H1 (cell line): ENCODE measurements at regions not wholly inside any gene's neighbourhood (a gene's known extent, or its start where the extent isn't known, plus 50 kb on each side); places are given as distances from the start of the nearest gene placed in this dataset.

Experiments
- CTCF ChIA-PET: fragments of 300-600 bp; sonication (Branson Sonifier 250); formaldehyde crosslinking; loops from one replicate; lab custom pipeline; 2021; ENCODE audit not compliant: partially characterized antibody; lab: Charles Lee
- POLR2A ChIA-PET: fragments of 300-600 bp; sonication (Branson Sonifier 250); formaldehyde crosslinking; loops from one replicate; lab custom pipeline; 2021; ENCODE audit warnings: inconsistent platforms; ENCODE audit not compliant: partially characterized antibody; lab: Charles Lee
- DNase-seq, 2 experiments: peaks; one replicate each; pipeline versions ENCODE4 v3.0.0 to v3.0.0-alpha.2; 2010 to 2022; ENCODE audit warnings: low spot score in 2 of 2, low read depth in 1 of 2, mixed read lengths in 1 of 2
- FAIRE-seq: peaks from 2 replicates; lab custom pipeline; 2011; peaks lifted over from hg19 to GRCh38; lab: Jason Lieb, UNC
- H2AFZ ChIP-seq: 2 replicates; pipeline ENCODE4 v1.8.1; 2012; ENCODE audit warnings: low read length, inconsistent platforms
- H2AK5ac ChIP-seq: 2 replicates; pipeline ENCODE4 v1.6.1; 2013; ENCODE audit warnings: low read depth, low read length
- H2BK120ac ChIP-seq: replicated peaks from 2 replicates; pipeline ENCODE3; 2013; ENCODE audit warnings: low read depth, low read length, inconsistent platforms
- H2BK12ac ChIP-seq: 2 replicates; pipeline ENCODE4 v1.6.1; 2013; ENCODE audit warnings: low read depth, low read length
- H2BK15ac ChIP-seq: 2 replicates; pipeline ENCODE4 v1.6.1; 2013; ENCODE audit warnings: low read length
- H2BK20ac ChIP-seq: 2 replicates; pipeline ENCODE4 v1.6.1; 2013; ENCODE audit warnings: low read length
- H2BK5ac ChIP-seq: 2 replicates; pipeline ENCODE4 v1.6.1; 2013; ENCODE audit warnings: low read depth, low read length
- H3K14ac ChIP-seq: 2 replicates; pipeline ENCODE4 v1.6.1; 2013; ENCODE audit warnings: inconsistent platforms; ENCODE audit not compliant: insufficient read length
- H3K18ac ChIP-seq: 2 replicates; pipeline ENCODE4 v1.6.1; 2013; ENCODE audit warnings: low read length; ENCODE audit errors: extremely low read depth
- H3K23ac ChIP-seq: 2 replicates; pipeline ENCODE4 v1.6.1; 2013; ENCODE audit warnings: inconsistent platforms; ENCODE audit not compliant: insufficient read length
- H3K23me2 ChIP-seq: 2 replicates; pipeline ENCODE4 v1.6.1; 2013; ENCODE audit warnings: low read depth, low read length
- H3K27ac ChIP-seq: 2 replicates; pipeline ENCODE4 v1.6.1; 2011; ENCODE audit warnings: low read depth, low read length, inconsistent platforms
- H3K27me3 ChIP-seq, 4 experiments: replicated peaks in 1 of 4; 1 replicate in 1 of 4; 2 replicates in 3 of 4; pipeline versions ENCODE4 v1.6.1 to v1.8.1; 2011 to 2013; ENCODE audit warnings: low read length in 3 of 4, mild to moderate bottlenecking in 3 of 4, inconsistent platforms in 2 of 4, mixed read lengths in 2 of 4, moderate library complexity in 1 of 4; ENCODE audit not compliant: control insufficient read depth in 3 of 4, insufficient read depth in 3 of 4; ENCODE audit errors: extremely low read depth in 1 of 4
- H3K36me3 ChIP-seq, 4 experiments: 2 replicates each; pipeline versions ENCODE4 v1.6.1 to v1.8.1; 2011 to 2013; ENCODE audit warnings: mild to moderate bottlenecking in 4 of 4, low read length in 3 of 4, moderate library complexity in 2 of 4, control low read depth in 1 of 4, inconsistent platforms in 1 of 4; ENCODE audit not compliant: insufficient read depth in 4 of 4, control insufficient read depth in 2 of 4
- H3K4ac ChIP-seq: replicated peaks from 2 replicates; pipeline ENCODE3; 2013; ENCODE audit warnings: low read length, low read depth, mixed read lengths, inconsistent platforms; ENCODE audit not compliant: insufficient read length
- H3K4me1 ChIP-seq, 4 experiments: replicated peaks in 1 of 4; 1 replicate in 1 of 4; 2 replicates in 3 of 4; pipeline versions ENCODE4 v1.6.1 to v1.8.1; 2011 to 2013; ENCODE audit warnings: low read length in 3 of 4, inconsistent platforms in 2 of 4, mixed read lengths in 1 of 4; ENCODE audit not compliant: insufficient read depth in 4 of 4, control insufficient read depth in 3 of 4
- H3K4me2 ChIP-seq, 2 experiments: 2 replicates each; pipeline versions ENCODE4 v1.6.1 to v1.8.1; 2011 to 2013; ENCODE audit warnings: low read depth in 2 of 2, low read length in 2 of 2, control low read depth in 1 of 2, inconsistent platforms in 1 of 2, mild to moderate bottlenecking in 1 of 2; ENCODE audit not compliant: insufficient read depth in 1 of 2
- H3K4me3 ChIP-seq, 4 experiments: fragments of 200-600, 300-600 bp in 1 of 4; sonication (generic), shearing (Covaris generic), sonication (Bioruptor Twin) in 1 of 4; 2 replicates each; pipeline versions ENCODE4 v1.5.1 to v1.8.1; 2011 to 2016; ENCODE audit warnings: low read length in 4 of 4, low read depth in 3 of 4, control low read depth in 2 of 4, inconsistent platforms in 2 of 4, mild to moderate bottlenecking in 2 of 4, mixed read lengths in 1 of 4, moderate library complexity in 1 of 4; ENCODE audit not compliant: insufficient read depth in 2 of 4; ENCODE audit errors: extremely low read depth in 1 of 4
- H3K56ac ChIP-seq: replicated peaks from 2 replicates; pipeline ENCODE3; 2013; ENCODE audit warnings: low read depth, mild to moderate bottlenecking, mixed read lengths, low read length, inconsistent platforms; ENCODE audit not compliant: insufficient read length
- H3K79me1 ChIP-seq: 2 replicates; pipeline ENCODE4 v1.6.1; 2013; ENCODE audit warnings: low read depth, low read length, control low read depth
- H3K79me2 ChIP-seq, 2 experiments: 2 replicates each; pipeline versions ENCODE4 v1.6.1 to v1.8.1; 2012 to 2013; ENCODE audit warnings: low read length in 2 of 2, mild to moderate bottlenecking in 2 of 2, inconsistent platforms in 1 of 2; ENCODE audit not compliant: insufficient read depth in 2 of 2, control insufficient read depth in 1 of 2
- H3K9ac ChIP-seq, 4 experiments: replicated peaks in 1 of 4; 1 replicate in 1 of 4; 2 replicates in 3 of 4; pipeline versions ENCODE4 v1.6.1 to v1.8.1; 2011 to 2013; ENCODE audit warnings: low read depth in 3 of 4, low read length in 3 of 4, control low read depth in 2 of 4, mild to moderate bottlenecking in 2 of 4, moderate library complexity in 2 of 4, inconsistent platforms in 1 of 4; ENCODE audit errors: extremely low read depth in 1 of 4
- H3K9me3 ChIP-seq, 2 experiments: 2 replicates each; pipeline versions ENCODE4 v1.6.1 to v1.8.1; 2012 to 2013; ENCODE audit warnings: mild to moderate bottlenecking in 2 of 2, moderate library complexity in 2 of 2, control low read depth in 1 of 2, inconsistent platforms in 1 of 2, low read depth in 1 of 2, low read length in 1 of 2, mixed read lengths in 1 of 2; ENCODE audit not compliant: insufficient read depth in 2 of 2
- H4K20me1 ChIP-seq, 2 experiments: replicated peaks in 1 of 2; 2 replicates each; pipeline versions ENCODE3 to v1.8.1; 2011 to 2013; ENCODE audit warnings: inconsistent platforms in 2 of 2, low read length in 2 of 2, mild to moderate bottlenecking in 1 of 2; ENCODE audit not compliant: insufficient read depth in 2 of 2, control insufficient read depth in 1 of 2
- H4K5ac ChIP-seq: 2 replicates; pipeline ENCODE4 v1.6.1; 2013; ENCODE audit warnings: low read length, low read depth, mixed read lengths, inconsistent platforms; ENCODE audit not compliant: insufficient read length
- H4K8ac ChIP-seq: 2 replicates; pipeline ENCODE4 v1.8.0; 2013; ENCODE audit warnings: mild to moderate bottlenecking, moderate library complexity, low read length, inconsistent platforms; ENCODE audit not compliant: insufficient read depth; ENCODE audit errors: extremely low read depth
- H4K91ac ChIP-seq: replicated peaks from 2 replicates; pipeline ENCODE3; 2013; ENCODE audit warnings: low read length, mixed read lengths, inconsistent platforms; ENCODE audit not compliant: insufficient read length
- ATF2 ChIP-seq: IDR thresholded peaks from 2 replicates; pipeline ENCODE4 v1.6.1; 2012; ENCODE audit warnings: low read length, inconsistent platforms
- BRCA1 ChIP-seq: IDR thresholded peaks from 2 replicates; pipeline ENCODE4 v1.6.1; 2012; ENCODE audit warnings: low read depth, low read length, improper control_type of control experiment
- CBX8 ChIP-seq: fragments of 300-800, 300-1000 bp; sonication (generic); IDR thresholded peaks from 2 replicates; pipeline ENCODE4 v1.7.1; 2016; ENCODE audit warnings: low read depth, low read length, borderline replicate concordance
- CREB1 ChIP-seq: IDR thresholded peaks from 2 replicates; pipeline ENCODE4 v1.6.1; 2012; ENCODE audit warnings: inconsistent platforms
- GABPA ChIP-seq: IDR thresholded peaks from 2 replicates; pipeline ENCODE4 v1.6.1; 2011; ENCODE audit warnings: mild to moderate bottlenecking, low read length, moderate library complexity, borderline replicate concordance; ENCODE audit not compliant: insufficient read depth
- JUND ChIP-seq: IDR thresholded peaks from 2 replicates; pipeline ENCODE4 v1.6.1; 2011; ENCODE audit warnings: mild to moderate bottlenecking, improper control_type of control experiment, low read length
- KDM4A ChIP-seq: IDR thresholded peaks from one replicate; pipeline ENCODE4 v1.7.1; 2012; ENCODE audit warnings: low read depth, mild to moderate bottlenecking, moderate library complexity, low read length, inconsistent platforms; ENCODE audit not compliant: severe bottlenecking
- MAFK ChIP-seq: IDR thresholded peaks from 2 replicates; pipeline ENCODE4 v1.6.1; 2012; ENCODE audit warnings: low read depth, mild to moderate bottlenecking, improper control_type of control experiment, low read length
- POLR2AphosphoS5 ChIP-seq: IDR thresholded peaks from 2 replicates; pipeline ENCODE4 v1.6.1; 2011; ENCODE audit warnings: low read depth, low read length
- POU5F1 ChIP-seq: IDR thresholded peaks from 2 replicates; pipeline ENCODE4 v1.6.1; 2011; ENCODE audit warnings: low read depth, mild to moderate bottlenecking, low read length, moderate library complexity
- RBBP5 ChIP-seq: IDR thresholded peaks from 2 replicates; pipeline ENCODE4 v1.7.1; 2012; ENCODE audit warnings: low read depth, mild to moderate bottlenecking, inconsistent platforms, low read length, moderate library complexity, borderline replicate concordance
- RXRA ChIP-seq: IDR thresholded peaks from 2 replicates; pipeline ENCODE4 v1.6.1; 2011; ENCODE audit warnings: low read depth, mild to moderate bottlenecking, low read length, moderate library complexity; ENCODE audit not compliant: insufficient read depth
- TAF7 ChIP-seq: optimal IDR thresholded peaks from 2 replicates; pipeline ENCODE3; 2011; ENCODE audit warnings: low read depth, mild to moderate bottlenecking, inconsistent platforms, low read length, moderate library complexity, borderline replicate concordance
- TEAD4 ChIP-seq: IDR thresholded peaks from 2 replicates; pipeline ENCODE4 v1.6.1; 2012; ENCODE audit warnings: low read depth, low read length, inconsistent platforms, mixed read lengths
- YY1 ChIP-seq: IDR thresholded peaks from 2 replicates; pipeline ENCODE4 v1.6.1; 2011; ENCODE audit warnings: low read depth, mild to moderate bottlenecking, low read length
- WGBS, 2 experiments: shearing (Covaris generic) in 1 of 2; methylation state at CpG; one replicate each; pipeline versions ENCODE4 v1.1.6 to v1.1.7; 2013 to 2015; ENCODE audit warnings: low lambda C conversion rate in 2 of 2, mixed read lengths in 2 of 2, inconsistent platforms in 1 of 2, low coverage in 1 of 2, missing lambda C conversion rate in 1 of 2; ENCODE audit not compliant: insufficient replicate concordance in 2 of 2, insufficient coverage in 1 of 2, insufficient read length in 1 of 2; ENCODE audit errors: extremely low coverage in 1 of 2, missing lambda C conversion rate in 1 of 2; 5-methylcytosine and 5-hydroxymethylcytosine counted together

- Histone ChIP-seq H3K23ac (no peak overlapping the region), H3K23me2 (no peaks in the 10 kb centered on the region; the same call in 1 of the 2 replicates), H2BK20ac (no peak overlapping the region), H2AFZ (no peak overlapping the region), H3K56ac (no peak overlapping the region), H3K4ac (no peak overlapping the region), H4K5ac (no peak overlapping the region), H4K91ac (no peak overlapping the region), H4K20me1 (no peaks in the 10 kb centered on the region), H2BK120ac (no peak overlapping the region), H3K27ac (no peak overlapping the region), H3K4me1 (no peaks in the 10 kb centered on the region), H2BK12ac (no peak overlapping the region), H2BK5ac (no peak overlapping the region), H3K36me3 (no peaks in the 10 kb centered on the region), H2BK15ac (no peak overlapping the region), H3K79me2 (no peaks in the 10 kb centered on the region), H3K14ac (no peak overlapping the region), H3K9me3 (no peaks in the 10 kb centered on the region), H2AK5ac (no peak overlapping the region), H3K18ac (no peak overlapping the region), H3K4me3 (no peak overlapping the region), H3K27me3 (no peaks in the 10 kb centered on the region), H3K79me1 (no peaks in the 10 kb centered on the region), H3K4me2 (no peak overlapping the region), H3K9ac (no peak overlapping the region), H4K8ac (no peak overlapping the region)
- DNase-seq: no peak
- ChIA-PET POLR2A (no interaction called here), CTCF (no interaction called here)
- no peak for FAIRE-seq
- WGBS, 2 experiments: 88% methylated on average over 3 of the region's 3 CpGs; no CpG with 5 or more reads in 1 of the 2 experiments
- TF ChIP-seq POLR2AphosphoS5: no peak
- TF ChIP-seq YY1: no peak
- no peak for TF ChIP-seq POU5F1
- TF ChIP-seq RBBP5: no peak
- no peak for TF ChIP-seq MAFK
- no peak for TF ChIP-seq CBX8
- no peak for TF ChIP-seq GABPA
- no peak for TF ChIP-seq TEAD4
- no peak for TF ChIP-seq CREB1
- TF ChIP-seq KDM4A: no peak
- no peak for TF ChIP-seq BRCA1
- TF ChIP-seq ATF2: no peak
- TF ChIP-seq RXRA: no peak
- TF ChIP-seq JUND: no peak
- no peak for TF ChIP-seq TAF7
Measured at GRCh38 chr1:118322331-118322730, 137.3 kb upstream of the SPAG17 start.
